Stomach (tissue), 4 donors: ENCODE measurements at regions not wholly inside any gene's neighbourhood (a gene's known extent, or its start where the extent isn't known, plus 50 kb on each side); places are given as distances from the start of the nearest gene placed in this dataset.

Experiments used
- EP300 ChIP-seq: sonication (generic); formaldehyde crosslinking; IDR thresholded peaks from one replicate; pipeline ENCODE4 v1.6.1; 2017; ENCODE audit warnings: antibody characterized with exemption
- POLR2A ChIP-seq, 4 donors: fragments of 450-650 bp; IDR thresholded peaks; one replicate each; pipeline ENCODE4 v1.6.1; 2016; ENCODE audit warnings: antibody characterized with exemption in 4 of 4, control low read depth in 2 of 4, mild to moderate bottlenecking in 1 of 4, moderate library complexity in 1 of 4
- POLR2AphosphoS5 ChIP-seq, 3 donors: sonication (generic); formaldehyde crosslinking; IDR thresholded peaks; one replicate each; pipeline ENCODE4 v1.6.1; 2016; ENCODE audit warnings: antibody characterized with exemption in 3 of 3
- TF ChIP-seq, protein P1 (sequence below), 7 experiments: fragments of 450-650 bp in 4 of 7; fragments of 200-600 bp in 3 of 7; sonication (generic) in 3 of 7; IDR thresholded peaks; one replicate each; pipeline ENCODE4 v1.5.1; 2016 to 2019; ENCODE audit warnings: antibody characterized with exemption in 7 of 7, control low read depth in 2 of 7, mild to moderate bottlenecking in 1 of 7

DNA sequence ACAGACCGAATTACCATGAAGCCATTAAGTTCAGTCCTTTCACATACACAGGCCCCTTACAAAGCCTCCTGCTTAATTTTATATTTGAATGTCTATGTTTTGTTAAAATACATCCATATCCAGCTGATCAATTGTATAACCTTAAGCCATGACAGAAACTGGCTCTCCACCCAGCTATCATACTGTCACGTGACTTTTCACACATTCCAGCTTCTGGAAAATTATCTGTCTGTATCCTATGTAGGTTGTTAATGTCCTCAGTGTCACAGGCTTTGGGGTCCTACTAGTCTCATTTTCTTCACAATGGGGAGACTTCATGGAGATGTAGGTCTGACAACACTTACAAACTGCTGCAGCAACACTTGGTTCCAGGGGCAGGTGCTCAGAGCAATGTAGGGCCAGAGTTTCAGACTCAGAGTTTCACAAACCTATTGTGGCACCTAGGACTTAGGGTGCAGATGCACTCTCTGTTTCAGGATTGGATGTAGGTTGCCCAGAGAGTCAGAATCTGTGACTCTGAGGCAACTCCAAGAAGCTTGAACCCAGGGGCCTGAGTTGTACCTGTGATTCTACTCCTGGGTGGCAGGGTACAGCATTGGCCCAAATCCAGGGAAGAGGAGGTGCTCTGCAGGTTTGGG, 69.6 kb upstream of the PCDH20 start:
- TF ChIP-seq POLR2A (IDR thresholded peaks at IDR 0.05): no peak
- no peak for TF ChIP-seq POLR2AphosphoS5 (IDR thresholded peaks at IDR 0.05)
- TF ChIP-seq, protein P1, sequence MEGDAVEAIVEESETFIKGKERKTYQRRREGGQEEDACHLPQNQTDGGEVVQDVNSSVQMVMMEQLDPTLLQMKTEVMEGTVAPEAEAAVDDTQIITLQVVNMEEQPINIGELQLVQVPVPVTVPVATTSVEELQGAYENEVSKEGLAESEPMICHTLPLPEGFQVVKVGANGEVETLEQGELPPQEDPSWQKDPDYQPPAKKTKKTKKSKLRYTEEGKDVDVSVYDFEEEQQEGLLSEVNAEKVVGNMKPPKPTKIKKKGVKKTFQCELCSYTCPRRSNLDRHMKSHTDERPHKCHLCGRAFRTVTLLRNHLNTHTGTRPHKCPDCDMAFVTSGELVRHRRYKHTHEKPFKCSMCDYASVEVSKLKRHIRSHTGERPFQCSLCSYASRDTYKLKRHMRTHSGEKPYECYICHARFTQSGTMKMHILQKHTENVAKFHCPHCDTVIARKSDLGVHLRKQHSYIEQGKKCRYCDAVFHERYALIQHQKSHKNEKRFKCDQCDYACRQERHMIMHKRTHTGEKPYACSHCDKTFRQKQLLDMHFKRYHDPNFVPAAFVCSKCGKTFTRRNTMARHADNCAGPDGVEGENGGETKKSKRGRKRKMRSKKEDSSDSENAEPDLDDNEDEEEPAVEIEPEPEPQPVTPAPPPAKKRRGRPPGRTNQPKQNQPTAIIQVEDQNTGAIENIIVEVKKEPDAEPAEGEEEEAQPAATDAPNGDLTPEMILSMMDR (IDR thresholded peaks at IDR 0.05): no peak
- no peak for TF ChIP-seq EP300
